HEK293 (cell line): ENCODE measurements at regions not wholly inside any gene's neighbourhood (a gene's known extent, or its start where the extent isn't known, plus 50 kb on each side); places are given as distances from the start of the nearest gene placed in this dataset.

ENCODE experiments used
- CTCF ChIA-PET: fragments of 350-600 bp; formaldehyde crosslinking; extraction: SDS; loops from one replicate; lab custom pipeline; 2021; ENCODE audit warnings: antibody characterized with exemption; lab: Yijun Ruan, JAX
- POLR2A ChIA-PET: fragments of 300-600 bp; formaldehyde crosslinking; extraction: SDS; loops from one replicate; lab custom pipeline; 2020; ENCODE audit warnings: antibody characterized with exemption, inconsistent platforms; lab: Yijun Ruan, JAX
- H3K27ac ChIP-seq: fragments of 200-500 bp; sonication (Bioruptor generic); 2 replicates; pipeline ENCODE4 v1.5.1; 2014; ENCODE audit warnings: low read depth, low read length, control low read depth, inconsistent platforms; ENCODE audit errors: extremely low read depth
- H3K36me3 ChIP-seq, 2 experiments: fragments of 200-500 bp in 1 of 2; sonication (Bioruptor generic) in 1 of 2; 1 replicate in 1 of 2; 2 replicates in 1 of 2; pipeline ENCODE4 v1.5.1; 2014 to 2017; ENCODE audit warnings: inconsistent platforms in 2 of 2, low read length in 2 of 2; ENCODE audit not compliant: control insufficient read depth in 2 of 2, insufficient read depth in 1 of 2
- H3K4me1 ChIP-seq: fragments of 200-500 bp; sonication (Bioruptor generic); 2 replicates; pipeline ENCODE4 v1.5.1; 2014; ENCODE audit warnings: mild to moderate bottlenecking, low read length, inconsistent platforms; ENCODE audit not compliant: control insufficient read depth, insufficient read depth
- H3K4me3 ChIP-seq: 2 replicates; pipeline ENCODE4 v1.5.1; 2011; ENCODE audit warnings: low read depth, mild to moderate bottlenecking, control low read depth, low read length, moderate library complexity
- H3K9me3 ChIP-seq: fragments of 200-500 bp; sonication (Bioruptor generic); 2 replicates; pipeline ENCODE4 v1.5.1; 2014; ENCODE audit warnings: low read depth, low read length, inconsistent platforms; ENCODE audit not compliant: control insufficient read depth, insufficient read depth
- KLF16 ChIP-seq: fragments of 450-650 bp; formaldehyde crosslinking; IDR thresholded peaks from 2 replicates; pipeline ENCODE4 v1.5.1; 2017; ENCODE audit warnings: missing biosample characterization, missing genetic modification characterization
- REPIN1 ChIP-seq: fragments of 450-650 bp; formaldehyde crosslinking; IDR thresholded peaks from 2 replicates; pipeline ENCODE4 v1.5.1; 2017; ENCODE audit warnings: missing biosample characterization, missing genetic modification characterization, low read depth
- SP2 ChIP-seq: fragments of 450-650 bp; formaldehyde crosslinking; IDR thresholded peaks from 2 replicates; pipeline ENCODE4 v1.5.1; 2016; ENCODE audit warnings: missing biosample characterization, missing genetic modification characterization
- ZBTB10 ChIP-seq: fragments of 450-650 bp; formaldehyde crosslinking; IDR thresholded peaks from 2 replicates; pipeline ENCODE4 v1.5.1; 2016; ENCODE audit warnings: missing biosample characterization, missing genetic modification characterization
- ZFHX2 ChIP-seq: fragments of 450-650 bp; formaldehyde crosslinking; conservative IDR thresholded peaks from 2 replicates; pipeline ENCODE4 v1.5.1; 2016; ENCODE audit warnings: missing biosample characterization, missing genetic modification characterization
- ZIC2 ChIP-seq: fragments of 450-650 bp; formaldehyde crosslinking; IDR thresholded peaks from 2 replicates; pipeline ENCODE4 v1.5.1; 2016; ENCODE audit warnings: missing biosample characterization, missing genetic modification characterization
- ZNF114 ChIP-seq: fragments of 450-650 bp; formaldehyde crosslinking; IDR thresholded peaks from 2 replicates; pipeline ENCODE4 v1.5.0; 2017; ENCODE audit warnings: missing biosample characterization, missing genetic modification characterization
- ZNF121 ChIP-seq: fragments of 450-650 bp; formaldehyde crosslinking; IDR thresholded peaks from 2 replicates; pipeline ENCODE4 v1.5.1; 2016; ENCODE audit warnings: missing biosample characterization, missing genetic modification characterization
- ZNF133 ChIP-seq: fragments of 450-650 bp; formaldehyde crosslinking; IDR thresholded peaks from 2 replicates; pipeline ENCODE4 v1.5.1; 2016; ENCODE audit warnings: missing biosample characterization, missing genetic modification characterization
- ZNF157 ChIP-seq: fragments of 450-650 bp; formaldehyde crosslinking; IDR thresholded peaks from 2 replicates; pipeline ENCODE4 v1.5.1; 2016; ENCODE audit warnings: missing biosample characterization, missing genetic modification characterization
- ZNF169 ChIP-seq: fragments of 450-650 bp; formaldehyde crosslinking; IDR thresholded peaks from 2 replicates; pipeline ENCODE4 v1.5.1; 2016; ENCODE audit warnings: missing biosample characterization, missing genetic modification characterization
- ZNF214 ChIP-seq: fragments of 450-650 bp; formaldehyde crosslinking; IDR thresholded peaks from 2 replicates; pipeline ENCODE4 v1.5.1; 2017; ENCODE audit warnings: missing biosample characterization, mild to moderate bottlenecking, missing genetic modification characterization, borderline replicate concordance
- ZNF302 ChIP-seq: fragments of 450-650 bp; formaldehyde crosslinking; IDR thresholded peaks from 2 replicates; pipeline ENCODE4 v1.5.1; 2016; ENCODE audit warnings: missing biosample characterization, missing genetic modification characterization, low read depth
- ZNF366 ChIP-seq: fragments of 450-650 bp; formaldehyde crosslinking; conservative IDR thresholded peaks from 2 replicates; pipeline ENCODE4 v1.5.1; 2016; ENCODE audit warnings: missing biosample characterization, missing genetic modification characterization
- ZNF394 ChIP-seq: fragments of 450-650 bp; formaldehyde crosslinking; IDR thresholded peaks from 2 replicates; pipeline ENCODE4 v1.5.1; 2016; ENCODE audit warnings: missing biosample characterization, missing genetic modification characterization, mild to moderate bottlenecking, moderate library complexity, borderline replicate concordance
- ZNF501 ChIP-seq: fragments of 450-650 bp; formaldehyde crosslinking; IDR thresholded peaks from 2 replicates; pipeline ENCODE4 v1.5.1; 2016; ENCODE audit warnings: missing biosample characterization, missing genetic modification characterization
- ZNF549 ChIP-seq: fragments of 450-650 bp; IDR thresholded peaks from 2 replicates; pipeline ENCODE4 v1.5.1; 2018; ENCODE audit warnings: missing biosample characterization, missing genetic modification characterization, mild to moderate bottlenecking, inconsistent platforms, moderate library complexity
- ZNF791 ChIP-seq: fragments of 450-650 bp; formaldehyde crosslinking; IDR thresholded peaks from 2 replicates; pipeline ENCODE4 v1.5.1; 2016; ENCODE audit warnings: missing biosample characterization, missing genetic modification characterization
- ZNF837 ChIP-seq: fragments of 450-650 bp; formaldehyde crosslinking; IDR thresholded peaks from 2 replicates; pipeline ENCODE4 v1.5.1; 2016; ENCODE audit warnings: missing biosample characterization, missing genetic modification characterization
- ZSCAN30 ChIP-seq: fragments of 450-650 bp; IDR thresholded peaks from 2 replicates; pipeline ENCODE4 v1.5.1; 2018; ENCODE audit warnings: missing biosample characterization, mild to moderate bottlenecking, missing genetic modification characterization, moderate library complexity

- no peaks in the 10 kb centered on the region for H3K36me3 ChIP-seq
- TF ChIP-seq ZNF214, result no peak
- no peak for TF ChIP-seq ZSCAN30 (tag by site-specific recombination)
- TF ChIP-seq ZFHX2 (tag by site-specific recombination), result no peak
- no peak for TF ChIP-seq ZNF394
- no peak for TF ChIP-seq ZNF501
- TF ChIP-seq ZNF114 (tag by site-specific recombination), result no peak
- TF ChIP-seq ZNF121, result no peak
- TF ChIP-seq SP2, result no peak
- no peak for TF ChIP-seq ZNF791
- TF ChIP-seq ZNF133 (tag by site-specific recombination), result no peak
- no peak for TF ChIP-seq ZNF302 (tag by site-specific recombination)
- TF ChIP-seq ZNF366 (tag by site-specific recombination), result no peak
- no peak for TF ChIP-seq ZNF549 (tag by site-specific recombination)
- TF ChIP-seq, all 188 proteins: peak for 0
- Histone ChIP-seq H3K27ac (no peak overlapping the region), H3K4me1 (no peaks in the 10 kb centered on the region), H3K9me3 (no peaks in the 10 kb centered on the region), H3K4me3 (no peak overlapping the region)
- CTCF ChIA-PET, result no interaction called here
- POLR2A ChIA-PET, result no interaction called here
Observed at GRCh38 chr3:135487261-135487660, 478.3 kb upstream of the PPP2R3A start.

- ChIA-PET CTCF (no interaction called here), POLR2A (no interaction called here)
- H3K27ac ChIP-seq, result no peak overlapping the region
- H3K4me1 ChIP-seq, result no peaks in the 10 kb centered on the region
- no peak for TF ChIP-seq ZNF169 (tag by site-specific recombination)
- peak; percentile 31; the same call in 1 of the 2 replicates for TF ChIP-seq ZFHX2 (tag by site-specific recombination)
- no peak for TF ChIP-seq KLF16 (tag by site-specific recombination)
- no peak for TF ChIP-seq SP2
- no peak for TF ChIP-seq ZNF837
- TF ChIP-seq ZNF157 (tag by site-specific recombination), result no peak
- TF ChIP-seq REPIN1 (tag by site-specific recombination), result no peak
- no peak overlapping the region for H3K4me3 ChIP-seq
- no peaks in the 10 kb centered on the region for H3K36me3 ChIP-seq
- H3K9me3 ChIP-seq, result no peaks in the 10 kb centered on the region
Observed at GRCh38 chr3:135490219-135490915, 475.2 kb upstream of the PPP2R3A start.

GRCh38 chr3:135491491-135492205 lies 473.9 kb upstream of the PPP2R3A start:
- Histone ChIP-seq H3K4me1 (no peaks in the 10 kb centered on the region), H3K9me3 (no peaks in the 10 kb centered on the region), H3K4me3 (no peak overlapping the region), H3K36me3 (no peaks in the 10 kb centered on the region), H3K27ac (no peak overlapping the region)
- ChIA-PET CTCF (interaction anchor here (0.7 kb wide), 1 partner anchor 174 kb away, joined by 3 read pairs; no protein-coding TSS in a partner anchor), POLR2A (no interaction called here)
- TF ChIP-seq ZIC2 (tag by site-specific recombination) (peak; percentile 63), ZBTB10 (tag by site-specific recombination) (no peak)
